Upper lobe of right lung (tissue), 1 donor: ENCODE measurements at regions not wholly inside any gene's neighbourhood (a gene's known extent, or its start where the extent isn't known, plus 50 kb on each side); places are given as distances from the start of the nearest gene placed in this dataset.
A peak's percentile ranks its signal among the peaks of the same experiment; 100 is the strongest.

Source experiments
- ATAC-seq: fragments of 200-7000 bp; cut with Tn5 transposase; one replicate; pipeline ENCODE4 v1.9.1; 2020; ENCODE audit warnings: mild to moderate bottlenecking, moderate library complexity
- DNase-seq: peaks from one replicate; pipeline ENCODE4 v3.0.0-alpha.2; 2020
- H3K27ac ChIP-seq: fragments of 200-600 bp; one replicate; pipeline ENCODE4 v1.8.0; 2022
- H3K27me3 ChIP-seq: fragments of 200-600 bp; one replicate; pipeline ENCODE4 v1.8.0; 2022; ENCODE audit warnings: mild to moderate bottlenecking
- H3K36me3 ChIP-seq: fragments of 200-600 bp; one replicate; pipeline ENCODE4 v1.8.0; 2022
- H3K4me1 ChIP-seq: fragments of 200-600 bp; one replicate; pipeline ENCODE4 v1.8.0; 2022
- H3K4me3 ChIP-seq: fragments of 200-600 bp; one replicate; pipeline ENCODE4 v1.8.0; 2022; ENCODE audit warnings: mild to moderate bottlenecking
- H3K9me3 ChIP-seq: fragments of 200-600 bp; one replicate; pipeline ENCODE4 v1.8.0; 2022
- intact Hi-C: fragments of 100-400 bp; cut with DNase I; formaldehyde crosslinking; loops from one replicate; pipeline ENCODE4 v1.11.0; 2022
- TF ChIP-seq, protein P1 (sequence below): fragments of 200-600 bp; IDR thresholded peaks from one replicate; pipeline ENCODE4 v1.8.0; 2022; ENCODE audit warnings: antibody characterized with exemption
- donor health status: DM: no; HTN: yes; CAD: no; lungs with severe emphysema.

DNA sequence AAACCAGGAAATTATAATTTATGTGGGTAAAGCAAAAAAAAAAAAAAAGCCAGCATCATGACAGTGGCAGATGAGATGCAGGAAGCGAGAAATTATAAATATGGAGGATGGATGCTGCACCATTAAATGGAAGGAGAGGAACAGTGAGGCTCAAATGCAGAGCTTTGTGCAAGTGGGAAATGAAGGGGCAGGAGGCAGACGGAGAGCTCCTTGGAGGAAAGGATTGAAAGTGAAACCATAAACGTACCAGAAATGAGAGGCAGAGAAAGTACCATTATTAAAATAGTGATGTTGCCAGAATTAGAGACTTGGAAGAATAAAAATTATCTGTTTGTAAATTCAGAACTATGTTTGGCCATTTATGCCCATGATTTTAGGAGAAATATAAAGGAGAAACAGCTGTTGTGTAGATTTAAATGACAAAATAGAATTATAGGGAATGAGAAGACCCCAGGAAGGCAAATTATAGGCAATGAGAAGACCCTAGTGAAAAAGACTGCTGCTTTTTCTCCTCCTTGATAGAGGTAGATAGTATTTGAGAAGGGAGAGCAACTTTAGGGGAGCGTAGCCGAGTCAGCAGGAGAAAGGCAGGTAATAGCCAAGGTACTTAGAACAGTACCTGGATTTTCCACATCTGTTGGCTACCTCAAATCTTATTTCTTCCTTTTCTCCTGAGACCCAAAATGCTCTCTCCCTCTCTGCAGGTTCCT, 341.0 kb upstream of the CD180 start:
- Histone ChIP-seq H3K4me3 (peak overlapping the region; percentile 41), H3K27ac (peak overlapping the region; percentile 61)
- no peak for DNase-seq

DNA sequence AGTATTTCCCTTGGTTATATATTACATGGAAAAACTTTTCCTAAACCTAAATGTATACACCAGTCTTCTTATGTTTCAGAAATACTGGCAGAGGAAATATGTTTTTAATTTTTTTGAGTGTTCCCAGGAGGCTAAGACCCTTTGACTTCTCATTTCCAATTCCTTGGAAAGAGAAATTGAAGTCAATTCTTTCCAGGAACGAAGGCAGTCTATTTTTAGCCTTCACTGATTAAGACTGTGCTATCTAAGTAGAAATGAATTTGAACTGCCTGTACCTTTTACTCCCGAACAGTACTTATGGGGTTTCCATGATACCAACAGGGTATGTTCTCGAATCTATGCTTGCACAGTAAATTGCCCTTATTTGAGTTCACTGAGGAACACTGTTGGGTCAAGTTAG, 340.3 kb upstream of the CD180 start:
- H3K9me3 ChIP-seq: no peaks in the 10 kb centered on the region
- no peak overlapping the region for H3K27ac ChIP-seq
- ATAC-seq (peak; percentile 61), DNase-seq (no peak)
- H3K36me3 ChIP-seq: no peaks in the 10 kb centered on the region
- no peaks in the 10 kb centered on the region for H3K27me3 ChIP-seq
- intact Hi-C loops: no loop called here
- TF ChIP-seq, protein P1, sequence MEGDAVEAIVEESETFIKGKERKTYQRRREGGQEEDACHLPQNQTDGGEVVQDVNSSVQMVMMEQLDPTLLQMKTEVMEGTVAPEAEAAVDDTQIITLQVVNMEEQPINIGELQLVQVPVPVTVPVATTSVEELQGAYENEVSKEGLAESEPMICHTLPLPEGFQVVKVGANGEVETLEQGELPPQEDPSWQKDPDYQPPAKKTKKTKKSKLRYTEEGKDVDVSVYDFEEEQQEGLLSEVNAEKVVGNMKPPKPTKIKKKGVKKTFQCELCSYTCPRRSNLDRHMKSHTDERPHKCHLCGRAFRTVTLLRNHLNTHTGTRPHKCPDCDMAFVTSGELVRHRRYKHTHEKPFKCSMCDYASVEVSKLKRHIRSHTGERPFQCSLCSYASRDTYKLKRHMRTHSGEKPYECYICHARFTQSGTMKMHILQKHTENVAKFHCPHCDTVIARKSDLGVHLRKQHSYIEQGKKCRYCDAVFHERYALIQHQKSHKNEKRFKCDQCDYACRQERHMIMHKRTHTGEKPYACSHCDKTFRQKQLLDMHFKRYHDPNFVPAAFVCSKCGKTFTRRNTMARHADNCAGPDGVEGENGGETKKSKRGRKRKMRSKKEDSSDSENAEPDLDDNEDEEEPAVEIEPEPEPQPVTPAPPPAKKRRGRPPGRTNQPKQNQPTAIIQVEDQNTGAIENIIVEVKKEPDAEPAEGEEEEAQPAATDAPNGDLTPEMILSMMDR: no peak
- peak overlapping the region; percentile 41 for H3K4me3 ChIP-seq
- H3K4me1 ChIP-seq: peaks cover 18% of the 10 kb centered on the region

More for the DNA sequence above, 341.0 kb upstream of the CD180 start:
- ATAC-seq: peak; percentile 59
- Histone ChIP-seq H3K27me3 (no peaks in the 10 kb centered on the region), H3K4me1 (peaks cover 15% of the 10 kb centered on the region), H3K9me3 (no peaks in the 10 kb centered on the region), H3K36me3 (no peaks in the 10 kb centered on the region)
- intact Hi-C loops: no loop called here
- TF ChIP-seq, protein P1: no peak

DNA sequence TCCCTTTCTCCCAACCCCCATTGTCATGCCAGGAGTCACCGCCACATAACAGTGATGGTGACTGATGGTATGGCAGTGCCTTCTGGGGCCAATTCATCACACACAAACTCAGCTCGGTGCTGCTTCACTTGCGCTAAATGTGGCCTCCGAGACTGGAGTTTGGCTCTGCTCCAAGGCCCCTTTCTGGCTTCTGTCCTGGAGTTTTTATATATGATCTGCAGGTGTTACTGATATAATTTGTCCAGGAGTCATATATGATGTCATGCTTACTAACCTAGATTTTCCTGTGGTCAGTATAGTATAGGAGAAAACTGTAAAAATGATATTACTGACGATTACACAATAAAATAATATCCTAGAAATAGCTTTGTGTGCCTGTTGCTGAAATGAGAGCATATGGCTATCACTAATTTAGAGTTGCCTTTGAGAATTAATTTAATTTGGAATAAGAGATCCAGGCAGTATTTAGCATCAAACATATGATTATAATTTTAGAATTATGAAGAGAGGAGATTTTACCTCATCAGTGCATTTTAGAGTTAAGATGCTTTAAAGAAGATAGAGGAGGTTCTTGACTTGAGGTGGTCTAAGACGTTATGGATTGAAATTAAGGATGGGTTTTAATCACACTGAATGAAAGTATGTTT, 334.1 kb upstream of the CD180 start:
- intact Hi-C loops: no loop called here

DNA sequence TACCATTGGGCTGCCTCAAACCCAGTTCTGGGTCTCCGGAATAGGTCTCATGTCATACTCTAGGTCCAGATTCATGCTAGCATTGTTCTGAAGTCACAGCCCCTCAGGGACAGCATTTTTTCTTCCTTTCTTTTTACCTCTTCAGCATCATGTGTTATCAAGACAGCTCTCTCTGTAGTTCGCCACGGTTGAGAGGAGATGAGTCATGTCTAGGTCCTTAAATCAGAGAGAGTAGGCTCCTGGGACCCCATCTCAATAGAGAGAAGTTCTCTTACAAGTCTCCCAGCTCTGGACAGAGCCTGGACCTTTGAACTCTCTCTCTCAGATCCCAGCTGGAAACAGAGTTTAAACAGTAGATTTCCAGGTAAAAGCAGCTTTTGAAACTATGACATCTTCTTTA, 332.4 kb upstream of the CD180 start:
- Histone ChIP-seq H3K27ac (no peak overlapping the region), H3K9me3 (no peaks in the 10 kb centered on the region), H3K4me3 (no peak overlapping the region), H3K36me3 (no peaks in the 10 kb centered on the region), H3K27me3 (no peaks in the 10 kb centered on the region), H3K4me1 (peaks cover 3% of the 10 kb centered on the region)
- no peak for DNase-seq
- intact Hi-C loops: no loop called here
- TF ChIP-seq, protein P1: no peak
- ATAC-seq: no peak

More for the DNA sequence above, 334.1 kb upstream of the CD180 start:
- DNase-seq (no peak), ATAC-seq (no peak)
- Histone ChIP-seq H3K4me3 (no peak overlapping the region), H3K27ac (no peak overlapping the region), H3K4me1 (peaks cover 3% of the 10 kb centered on the region), H3K27me3 (no peaks in the 10 kb centered on the region), H3K9me3 (no peaks in the 10 kb centered on the region), H3K36me3 (no peaks in the 10 kb centered on the region)
- TF ChIP-seq, protein P1: no peak

DNA sequence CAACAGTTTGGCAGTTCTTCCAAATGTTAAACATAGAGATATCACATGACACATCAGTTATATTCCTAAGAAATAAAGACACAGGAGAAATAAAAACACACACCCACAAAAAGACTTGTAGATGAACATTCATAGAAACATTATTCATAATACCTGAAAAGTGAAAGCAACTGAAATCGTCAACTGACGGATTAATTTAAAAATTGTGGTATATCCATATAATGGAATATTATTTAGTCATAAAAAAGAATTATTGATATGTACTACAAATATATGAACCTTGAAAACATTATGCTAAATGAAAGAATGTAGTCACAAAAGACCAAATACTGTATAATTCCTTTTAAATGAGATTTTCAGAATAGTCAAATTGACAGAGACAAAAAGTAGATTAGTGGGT, 330.2 kb upstream of the CD180 start:
- H3K4me3 ChIP-seq: no peak overlapping the region
- no peak for ATAC-seq
- H3K27ac ChIP-seq: no peak overlapping the region
- no peaks in the 10 kb centered on the region for H3K4me1 ChIP-seq
- intact Hi-C loops: no loop called here
- no peaks in the 10 kb centered on the region for H3K27me3 ChIP-seq
- TF ChIP-seq, protein P1: no peak
- no peaks in the 10 kb centered on the region for H3K9me3 ChIP-seq
- DNase-seq: no peak
- no peaks in the 10 kb centered on the region for H3K36me3 ChIP-seq
